ENCODE measurements at regions not wholly inside any gene's neighbourhood (a gene's known extent, or its start where the extent isn't known, plus 50 kb on each side); places are given as distances from the start of the nearest gene placed in this dataset.

- H3K4me3 ChIP-seq (ENCODE audit: insufficient read depth, low read length): no peak overlapping the region
- H3K27me3 ChIP-seq (ENCODE audit: insufficient read depth, low read length): peaks cover 3% of the 10 kb centered on the region
- H3K9me3 ChIP-seq (ENCODE audit: low read depth, low read length): no peaks in the 10 kb centered on the region
- no peak for TF ChIP-seq CTCF (IDR thresholded peaks at IDR 0.05; ENCODE audit: extremely low read depth, low read depth, low read length)
- H3K79me2 ChIP-seq (ENCODE audit: insufficient read depth, low read length): no peaks in the 10 kb centered on the region
- no peak for DNase-seq (ENCODE audit: insufficient read length, low spot score, missing footprints)
- H3K4me2 ChIP-seq (ENCODE audit: insufficient read depth, low read length): no peak overlapping the region
- peak overlapping the region; percentile 79 for H2AFZ ChIP-seq (ENCODE audit: low read length)
- H4K20me1 ChIP-seq (ENCODE audit: insufficient read depth, low read length): no peaks in the 10 kb centered on the region
- no peaks in the 10 kb centered on the region for H3K36me3 ChIP-seq (ENCODE audit: insufficient read depth, low read length)
- H3K4me1 ChIP-seq (ENCODE audit: insufficient read depth, low read length): no peaks in the 10 kb centered on the region
- no peak overlapping the region for H3K27ac ChIP-seq (ENCODE audit: low read depth, low read length)
Observed at GRCh38 chr12:25040593-25040992, 91.7 kb upstream of the BCAT1 start.

- H3K36me3 ChIP-seq (ENCODE audit: insufficient read depth, low read length): no peaks in the 10 kb centered on the region
- H3K4me2 ChIP-seq (ENCODE audit: insufficient read depth, low read length): no peak overlapping the region
- no peak for TF ChIP-seq CTCF (IDR thresholded peaks at IDR 0.05; ENCODE audit: extremely low read depth, low read depth, low read length)
- H4K20me1 ChIP-seq (ENCODE audit: insufficient read depth, low read length): no peaks in the 10 kb centered on the region
- no peaks in the 10 kb centered on the region for H3K4me1 ChIP-seq (ENCODE audit: insufficient read depth, low read length)
- H2AFZ ChIP-seq (ENCODE audit: low read length): no peak overlapping the region
- DNase-seq (ENCODE audit: insufficient read length, low spot score, missing footprints): no peak
- peaks cover 17% of the 10 kb centered on the region for H3K27me3 ChIP-seq (ENCODE audit: insufficient read depth, low read length)
- no peak overlapping the region for H3K27ac ChIP-seq (ENCODE audit: low read depth, low read length)
- H3K79me2 ChIP-seq (ENCODE audit: insufficient read depth, low read length): no peaks in the 10 kb centered on the region
- no peak overlapping the region for H3K4me3 ChIP-seq (ENCODE audit: insufficient read depth, low read length)
- no peaks in the 10 kb centered on the region for H3K9me3 ChIP-seq (ENCODE audit: low read depth, low read length)
Observed at GRCh38 chr12:25034676-25035075, 85.8 kb upstream of the BCAT1 start.

GRCh38 chr12:25025951-25026490 lies 77.1 kb upstream of the BCAT1 start:
- no peak overlapping the region for H3K4me3 ChIP-seq (ENCODE audit: insufficient read depth, low read length)
- TF ChIP-seq CTCF (IDR thresholded peaks at IDR 0.05; ENCODE audit: extremely low read depth, low read depth, low read length): no peak
- no peaks in the 10 kb centered on the region for H3K4me1 ChIP-seq (ENCODE audit: insufficient read depth, low read length)

GRCh38 chr12:25025260-25025659 lies 76.4 kb upstream of the BCAT1 start:
- Histone ChIP-seq H4K20me1 (ENCODE audit: insufficient read depth, low read length) (no peaks in the 10 kb centered on the region), H3K27me3 (ENCODE audit: insufficient read depth, low read length) (peaks cover 7% of the 10 kb centered on the region), H3K4me1 (ENCODE audit: insufficient read depth, low read length) (no peaks in the 10 kb centered on the region), H2AFZ (ENCODE audit: low read length) (peak overlapping the region; percentile 43), H3K9me3 (ENCODE audit: low read depth, low read length) (no peaks in the 10 kb centered on the region), H3K4me2 (ENCODE audit: insufficient read depth, low read length) (no peak overlapping the region), H3K27ac (ENCODE audit: low read depth, low read length) (no peak overlapping the region), H3K36me3 (ENCODE audit: insufficient read depth, low read length) (no peaks in the 10 kb centered on the region), H3K4me3 (ENCODE audit: insufficient read depth, low read length) (no peak overlapping the region), H3K79me2 (ENCODE audit: insufficient read depth, low read length) (no peaks in the 10 kb centered on the region)
- no peak for DNase-seq (ENCODE audit: insufficient read length, low spot score, missing footprints)
- TF ChIP-seq CTCF (IDR thresholded peaks at IDR 0.05; ENCODE audit: extremely low read depth, low read depth, low read length): no peak

More at GRCh38 chr12:25025951-25026490, 77.1 kb upstream of the BCAT1 start:
- DNase-seq (ENCODE audit: insufficient read length, low spot score, missing footprints): no peak
- no peak overlapping the region for H2AFZ ChIP-seq (ENCODE audit: low read length)
- peaks cover 3% of the 10 kb centered on the region for H3K27me3 ChIP-seq (ENCODE audit: insufficient read depth, low read length)
- no peak overlapping the region for H3K27ac ChIP-seq (ENCODE audit: low read depth, low read length)
- H3K9me3 ChIP-seq (ENCODE audit: low read depth, low read length): no peaks in the 10 kb centered on the region
- no peaks in the 10 kb centered on the region for H4K20me1 ChIP-seq (ENCODE audit: insufficient read depth, low read length)
- no peak overlapping the region for H3K4me2 ChIP-seq (ENCODE audit: insufficient read depth, low read length)
- no peaks in the 10 kb centered on the region for H3K36me3 ChIP-seq (ENCODE audit: insufficient read depth, low read length)
- H3K79me2 ChIP-seq (ENCODE audit: insufficient read depth, low read length): no peaks in the 10 kb centered on the region
